ENCODE measurements at regions not wholly inside any gene's neighbourhood (a gene's known extent, or its start where the extent isn't known, plus 50 kb on each side); places are given as distances from the start of the nearest gene placed in this dataset.

GRCh38 chr4:52350926-52351325 is 299.8 kb downstream of the SPATA18 start:
- no peak overlapping the region for H3K4me3 Mint-ChIP-seq (ENCODE audit: unreplicated experiment)
- H3K27ac Mint-ChIP-seq (ENCODE audit: unreplicated experiment) = no peak overlapping the region
- DNase-seq (ENCODE audit: low spot score) = no peak
- TF ChIP-seq CTCF (IDR thresholded peaks at IDR 0.05; ENCODE audit: unreplicated experiment) = no peak
- H3K9me3 Mint-ChIP-seq (ENCODE audit: unreplicated experiment) = no peaks in the 10 kb centered on the region
- H3K36me3 Mint-ChIP-seq (ENCODE audit: low read depth, unreplicated experiment) = no peaks in the 10 kb centered on the region
- no peaks in the 10 kb centered on the region for H3K27me3 Mint-ChIP-seq (ENCODE audit: unreplicated experiment)
- H3K4me1 Mint-ChIP-seq (ENCODE audit: unreplicated experiment) = no peaks in the 10 kb centered on the region

- H3K4me1 Mint-ChIP-seq (ENCODE audit: unreplicated experiment) = peaks cover 6% of the 10 kb centered on the region
- no peak for TF ChIP-seq CTCF (IDR thresholded peaks at IDR 0.05; ENCODE audit: unreplicated experiment)
Measured at GRCh38 chr4:52358366-52358765, 300.7 kb downstream of the USP46 start.

GRCh38 chr4:52358883-52359321 is 300.2 kb downstream of the USP46 start:
- no peaks in the 10 kb centered on the region for H3K36me3 Mint-ChIP-seq (ENCODE audit: low read depth, unreplicated experiment)
- H3K27me3 Mint-ChIP-seq (ENCODE audit: unreplicated experiment) = no peaks in the 10 kb centered on the region
- no peaks in the 10 kb centered on the region for H3K9me3 Mint-ChIP-seq (ENCODE audit: unreplicated experiment)
- no peak for DNase-seq (ENCODE audit: low spot score)
- H3K4me3 Mint-ChIP-seq (ENCODE audit: unreplicated experiment) = no peak overlapping the region
- no peak for TF ChIP-seq CTCF (IDR thresholded peaks at IDR 0.05; ENCODE audit: unreplicated experiment)
- no peak overlapping the region for H3K27ac Mint-ChIP-seq (ENCODE audit: unreplicated experiment)
- H3K4me1 Mint-ChIP-seq (ENCODE audit: unreplicated experiment) = peaks cover 6% of the 10 kb centered on the region

More at GRCh38 chr4:52358366-52358765, 300.7 kb downstream of the USP46 start:
- Mint-ChIP-seq H3K27ac (ENCODE audit: unreplicated experiment) (no peak overlapping the region), H3K4me3 (ENCODE audit: unreplicated experiment) (no peak overlapping the region), H3K9me3 (ENCODE audit: unreplicated experiment) (no peaks in the 10 kb centered on the region), H3K27me3 (ENCODE audit: unreplicated experiment) (no peaks in the 10 kb centered on the region), H3K36me3 (ENCODE audit: low read depth, unreplicated experiment) (no peaks in the 10 kb centered on the region)
- no peak for DNase-seq (ENCODE audit: low spot score)

- Mint-ChIP-seq H3K36me3 (ENCODE audit: low read depth, unreplicated experiment) (no peaks in the 10 kb centered on the region), H3K4me3 (ENCODE audit: unreplicated experiment) (no peak overlapping the region), H3K9me3 (ENCODE audit: unreplicated experiment) (no peaks in the 10 kb centered on the region), H3K27me3 (ENCODE audit: unreplicated experiment) (peaks cover 1% of the 10 kb centered on the region), H3K27ac (ENCODE audit: unreplicated experiment) (no peak overlapping the region), H3K4me1 (ENCODE audit: unreplicated experiment) (no peaks in the 10 kb centered on the region)
- DNase-seq (ENCODE audit: low spot score) = no peak
- TF ChIP-seq CTCF (IDR thresholded peaks at IDR 0.05; ENCODE audit: unreplicated experiment) = no peak
Measured at GRCh38 chr4:52366191-52366590, 292.9 kb downstream of the USP46 start.

- peaks cover 1% of the 10 kb centered on the region for H3K27me3 Mint-ChIP-seq (ENCODE audit: unreplicated experiment)
- no peak for DNase-seq (ENCODE audit: low spot score)
- no peak for TF ChIP-seq CTCF (IDR thresholded peaks at IDR 0.05; ENCODE audit: unreplicated experiment)
- H3K27ac Mint-ChIP-seq (ENCODE audit: unreplicated experiment) = no peak overlapping the region
- H3K4me1 Mint-ChIP-seq (ENCODE audit: unreplicated experiment) = no peaks in the 10 kb centered on the region
- no peaks in the 10 kb centered on the region for H3K9me3 Mint-ChIP-seq (ENCODE audit: unreplicated experiment)
- no peaks in the 10 kb centered on the region for H3K36me3 Mint-ChIP-seq (ENCODE audit: low read depth, unreplicated experiment)
- H3K4me3 Mint-ChIP-seq (ENCODE audit: unreplicated experiment) = no peak overlapping the region
Measured at GRCh38 chr4:52366621-52367020, 292.5 kb downstream of the USP46 start.

Data from endothelial cell (in vitro differentiated cells).